ENCODE measurements at regions not wholly inside any gene's neighbourhood (a gene's known extent, or its start where the extent isn't known, plus 50 kb on each side); places are given as distances from the start of the nearest gene placed in this dataset.

- TF ChIP-seq CTCF (optimal IDR thresholded peaks at IDR 0.05 in 1 of 3, IDR thresholded peaks at IDR 0.05 in 1 of 3, conservative IDR thresholded peaks at IDR 0.05 in 1 of 3; ENCODE audit: extremely low read depth in 1 of 3, insufficient read depth in 2 of 3, low read length in 3 of 3) (no peak), EZH2 (IDR thresholded peaks at IDR 0.05; ENCODE audit: low read length) (no peak)
Measured at GRCh38 chr9:80376180-80376579, 804.4 kb downstream of the TLE4 start.
